Psoas muscle (tissue), 7 donors: ENCODE measurements at regions not wholly inside any gene's neighbourhood (a gene's known extent, or its start where the extent isn't known, plus 50 kb on each side); places are given as distances from the start of the nearest gene placed in this dataset.

Source experiments
- ATAC-seq, 4 donors: fragments of 200-7000 bp; cut with Tn5 transposase; one replicate each; pipeline ENCODE4 v1.9.1; 2020; ENCODE audit warnings: moderate library complexity in 3 of 4, mild to moderate bottlenecking in 2 of 4
- DNase-seq, 2 donors: peaks; one replicate each; pipeline ENCODE4 v3.0.0-alpha.2; 2020
- H3K27ac ChIP-seq: fragments of 200-600 bp; one replicate; pipeline ENCODE4 v1.8.0; 2022
- H3K27me3 ChIP-seq, 3 donors: fragments of 200-600 bp in 1 of 3; one replicate each; pipeline versions ENCODE4 v1.6.1 to v1.8.0; 2013 to 2022; ENCODE audit warnings: low read length in 2 of 3, mild to moderate bottlenecking in 2 of 3, moderate library complexity in 1 of 3; ENCODE audit not compliant: insufficient read depth in 3 of 3
- H3K36me3 ChIP-seq, 2 donors: fragments of 200-600 bp in 1 of 2; one replicate each; pipeline versions ENCODE4 v1.6.1 to v1.8.0; 2013 to 2022; ENCODE audit warnings: low read depth in 1 of 2, mild to moderate bottlenecking in 1 of 2, moderate library complexity in 1 of 2; ENCODE audit not compliant: insufficient read depth in 1 of 2
- H3K4me1 ChIP-seq: fragments of 200-600 bp; one replicate; pipeline ENCODE4 v1.8.0; 2022
- H3K4me3 ChIP-seq: fragments of 200-600 bp; one replicate; pipeline ENCODE4 v1.8.0; 2022; ENCODE audit warnings: mild to moderate bottlenecking
- H3K9me3 ChIP-seq: fragments of 200-600 bp; one replicate; pipeline ENCODE4 v1.8.0; 2022
- WGBS, 3 donors: extraction: QIAGEN DNeasy Blood & Tissue Kit; methylation state at CpG; one replicate each; pipeline versions ENCODE4 v1.1.6 to v1.1.7; 2013; 5-methylcytosine and 5-hydroxymethylcytosine counted together
- intact Hi-C, 2 donors: fragments of 100-400 bp; cut with DNase I; formaldehyde crosslinking; loops; one replicate each; pipeline versions ENCODE4 v1.11.0 to v1.14.2; 2022
- TF ChIP-seq, protein P1 (sequence below): fragments of 200-600 bp; IDR thresholded peaks from one replicate; pipeline ENCODE4 v1.8.0; 2022; ENCODE audit warnings: antibody characterized with exemption
- donor health status: healthy with polysubstance abuse.
- donor health status: DM: no; HTN: no; CAD: no; lungs with moderate emphysema.
- donor health status: Bipolar disorder and iron deficiency.
- donor health status: healthy.
- donor health status: DM: yes; HTN: yes; CAD: no.
- donor health status: DM: no; HTN: no; CAD: no.
- donor health status: DM: yes; HTN: yes; CAD: no.

DNA sequence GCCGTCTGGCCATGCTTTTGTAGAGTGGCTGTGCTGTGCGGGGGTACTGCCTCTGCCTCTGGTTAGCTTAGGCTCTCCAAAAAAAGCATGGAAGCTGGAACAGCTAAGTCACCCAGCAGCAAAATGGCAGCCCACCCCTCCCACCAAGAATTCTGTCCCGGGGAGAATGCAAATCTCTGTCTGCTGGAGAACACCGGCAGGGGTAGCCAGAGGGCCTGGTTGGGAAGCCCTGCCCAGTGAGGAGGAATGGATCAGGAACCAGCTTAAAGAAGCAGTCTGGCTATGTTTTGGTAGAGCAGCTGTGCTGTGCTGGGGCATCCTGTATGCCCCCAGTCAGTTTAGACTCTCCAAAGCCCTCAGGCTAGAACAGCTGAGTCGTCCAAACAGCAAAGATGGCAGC is 56.2 kb upstream of the PTPRG start:
- TF ChIP-seq, protein P1, sequence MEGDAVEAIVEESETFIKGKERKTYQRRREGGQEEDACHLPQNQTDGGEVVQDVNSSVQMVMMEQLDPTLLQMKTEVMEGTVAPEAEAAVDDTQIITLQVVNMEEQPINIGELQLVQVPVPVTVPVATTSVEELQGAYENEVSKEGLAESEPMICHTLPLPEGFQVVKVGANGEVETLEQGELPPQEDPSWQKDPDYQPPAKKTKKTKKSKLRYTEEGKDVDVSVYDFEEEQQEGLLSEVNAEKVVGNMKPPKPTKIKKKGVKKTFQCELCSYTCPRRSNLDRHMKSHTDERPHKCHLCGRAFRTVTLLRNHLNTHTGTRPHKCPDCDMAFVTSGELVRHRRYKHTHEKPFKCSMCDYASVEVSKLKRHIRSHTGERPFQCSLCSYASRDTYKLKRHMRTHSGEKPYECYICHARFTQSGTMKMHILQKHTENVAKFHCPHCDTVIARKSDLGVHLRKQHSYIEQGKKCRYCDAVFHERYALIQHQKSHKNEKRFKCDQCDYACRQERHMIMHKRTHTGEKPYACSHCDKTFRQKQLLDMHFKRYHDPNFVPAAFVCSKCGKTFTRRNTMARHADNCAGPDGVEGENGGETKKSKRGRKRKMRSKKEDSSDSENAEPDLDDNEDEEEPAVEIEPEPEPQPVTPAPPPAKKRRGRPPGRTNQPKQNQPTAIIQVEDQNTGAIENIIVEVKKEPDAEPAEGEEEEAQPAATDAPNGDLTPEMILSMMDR = no peak
- Histone ChIP-seq H3K27ac (no peak overlapping the region), H3K27me3 (no peaks in the 10 kb centered on the region), H3K36me3 (no peaks in the 10 kb centered on the region), H3K4me3 (no peak overlapping the region), H3K4me1 (no peaks in the 10 kb centered on the region), H3K9me3 (peaks cover 8% of the 10 kb centered on the region)
- ATAC-seq (no peak), DNase-seq (no peak)
- 76 to 85% (median 84%) methylated on average over 5 of the region's 5 CpGs for WGBS, 3 donors
- intact Hi-C loops = no loop called here

DNA sequence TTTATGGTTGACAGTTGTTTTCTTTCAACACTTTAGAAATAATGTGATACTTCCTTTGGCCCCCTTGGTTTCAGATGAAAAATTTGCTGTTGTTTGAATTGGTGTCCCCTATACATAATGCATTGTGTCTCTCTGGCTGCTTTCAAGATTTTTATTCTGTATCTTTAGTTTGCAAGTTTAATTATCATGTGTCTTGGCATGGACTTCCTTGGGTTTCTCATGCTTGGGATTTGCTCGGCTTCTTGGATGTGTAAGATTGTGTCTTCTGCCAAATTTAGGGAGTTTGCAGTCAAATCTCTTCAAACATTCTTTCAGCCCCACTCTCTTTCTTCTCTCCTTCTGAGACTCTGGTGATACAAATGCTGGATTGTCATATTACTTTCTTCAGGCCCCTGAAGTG is 53.4 kb upstream of the PTPRG start:
- no peak overlapping the region for H3K27ac ChIP-seq
- no peaks in the 10 kb centered on the region for H3K36me3 ChIP-seq
- TF ChIP-seq, protein P1 = no peak
- intact Hi-C loops = no loop called here
- H3K4me1 ChIP-seq = no peaks in the 10 kb centered on the region
- H3K27me3 ChIP-seq = no peaks in the 10 kb centered on the region
- H3K9me3 ChIP-seq = no peaks in the 10 kb centered on the region
- ATAC-seq (no peak), DNase-seq (no peak)
- no peak overlapping the region for H3K4me3 ChIP-seq
- WGBS, 3 donors = 61 to 89% (median 78%) methylated on average over 1 of the region's 1 CpG
